ENCODE measurements at regions not wholly inside any gene's neighbourhood (a gene's known extent, or its start where the extent isn't known, plus 50 kb on each side); places are given as distances from the start of the nearest gene placed in this dataset.

GRCh38 chr2:128639693-128640092, 321.0 kb upstream of the HS6ST1 start:
- no peak for TF ChIP-seq CTCF (IDR thresholded peaks at IDR 0.05; ENCODE audit: insufficient read depth, low read length, poor library complexity, severe bottlenecking)
- no peak for TF ChIP-seq EZH2phosphoT487 (conservative IDR thresholded peaks at IDR 0.05; ENCODE audit: low read length)
